ENCODE measurements at regions not wholly inside any gene's neighbourhood (a gene's known extent, or its start where the extent isn't known, plus 50 kb on each side); places are given as distances from the start of the nearest gene placed in this dataset.

- no peak for DNase-seq (ENCODE audit: low spot score)
Observed at GRCh38 chr6:44049989-44050871, 77.0 kb downstream of the MRPL14 start.

GRCh38 chr6:44049163-44049988 is 77.9 kb downstream of the MRPL14 start:
- no peak for DNase-seq (ENCODE audit: low spot score)

- no peak for DNase-seq (ENCODE audit: low spot score)
Observed at GRCh38 chr6:44048277-44048676, 79.0 kb downstream of the MRPL14 start.

GRCh38 chr6:44047801-44048200 is 79.5 kb downstream of the MRPL14 start:
- no peak for DNase-seq (ENCODE audit: low spot score)

GRCh38 chr6:44047179-44047546 is 80.1 kb downstream of the MRPL14 start:
- DNase-seq (ENCODE audit: low spot score) = no peak

- no peak for DNase-seq (ENCODE audit: low spot score)
Observed at GRCh38 chr6:44046516-44047178, 80.6 kb downstream of the MRPL14 start.

GRCh38 chr6:44045672-44046015 is 81.6 kb downstream of the MRPL14 start:
- no peak for DNase-seq (ENCODE audit: low spot score)

GRCh38 chr6:44044940-44045671 is 82.1 kb downstream of the MRPL14 start:
- no peak for DNase-seq (ENCODE audit: low spot score)

GRCh38 chr6:44044154-44044539 is 83.1 kb downstream of the MRPL14 start:
- DNase-seq (ENCODE audit: low spot score) = no peak

GRCh38 chr6:44043479-44044153 is 83.6 kb downstream of the MRPL14 start:
- no peak for DNase-seq (ENCODE audit: low spot score)

- no peak for DNase-seq (ENCODE audit: low spot score)
Observed at GRCh38 chr6:44042989-44043478, 84.2 kb downstream of the MRPL14 start.

- DNase-seq (ENCODE audit: low spot score) = no peak
Observed at GRCh38 chr6:44042261-44042988, 84.8 kb downstream of the MRPL14 start.

- peak; percentile 74 for DNase-seq (ENCODE audit: low spot score)
Observed at GRCh38 chr6:44041461-44042260, 85.6 kb downstream of the MRPL14 start.

- DNase-seq (ENCODE audit: low spot score) = no peak
Observed at GRCh38 chr6:44040786-44041185, 86.5 kb downstream of the MRPL14 start.

- no peak for DNase-seq (ENCODE audit: low spot score)
Observed at GRCh38 chr6:44039839-44040350, 87.4 kb downstream of the MRPL14 start.

- DNase-seq (ENCODE audit: low spot score) = no peak
Observed at GRCh38 chr6:44039191-44039719, 88.0 kb downstream of the MRPL14 start.

GRCh38 chr6:44038543-44039065 is 88.6 kb downstream of the MRPL14 start:
- DNase-seq (ENCODE audit: low spot score) = no peak

GRCh38 chr6:44037847-44038542 is 89.3 kb downstream of the MRPL14 start:
- no peak for DNase-seq (ENCODE audit: low spot score)

Measured in left forelimb (tissue), 1 donor.